Activated naive CD4-positive, alpha-beta T cell treated with anti-CD3 and anti-CD28 coated beads, Interleukin-2, amount 50 U/mL, for 24 hours (primary cell): ENCODE measurements at regions not wholly inside any gene's neighbourhood (a gene's known extent, or its start where the extent isn't known, plus 50 kb on each side); places are given as distances from the start of the nearest gene placed in this dataset.

ENCODE experiments used
- H3K27ac Mint-ChIP-seq: one replicate; pipeline ENCODE4 v1.8.0; 2021; ENCODE audit warnings: mild to moderate bottlenecking, mixed read lengths
- H3K27me3 Mint-ChIP-seq: one replicate; pipeline ENCODE4 v1.8.0; 2021; ENCODE audit warnings: mixed read lengths
- H3K36me3 Mint-ChIP-seq: one replicate; pipeline ENCODE4 v1.8.0; 2021; ENCODE audit warnings: mixed read lengths
- H3K4me1 Mint-ChIP-seq: one replicate; pipeline ENCODE4 v1.8.0; 2021; ENCODE audit warnings: mixed read lengths
- H3K4me3 Mint-ChIP-seq: one replicate; pipeline ENCODE4 v1.8.0; 2021; ENCODE audit warnings: mild to moderate bottlenecking, mixed read lengths
- H3K9me3 Mint-ChIP-seq: one replicate; pipeline ENCODE4 v1.8.0; 2021; ENCODE audit warnings: mixed read lengths

DNA sequence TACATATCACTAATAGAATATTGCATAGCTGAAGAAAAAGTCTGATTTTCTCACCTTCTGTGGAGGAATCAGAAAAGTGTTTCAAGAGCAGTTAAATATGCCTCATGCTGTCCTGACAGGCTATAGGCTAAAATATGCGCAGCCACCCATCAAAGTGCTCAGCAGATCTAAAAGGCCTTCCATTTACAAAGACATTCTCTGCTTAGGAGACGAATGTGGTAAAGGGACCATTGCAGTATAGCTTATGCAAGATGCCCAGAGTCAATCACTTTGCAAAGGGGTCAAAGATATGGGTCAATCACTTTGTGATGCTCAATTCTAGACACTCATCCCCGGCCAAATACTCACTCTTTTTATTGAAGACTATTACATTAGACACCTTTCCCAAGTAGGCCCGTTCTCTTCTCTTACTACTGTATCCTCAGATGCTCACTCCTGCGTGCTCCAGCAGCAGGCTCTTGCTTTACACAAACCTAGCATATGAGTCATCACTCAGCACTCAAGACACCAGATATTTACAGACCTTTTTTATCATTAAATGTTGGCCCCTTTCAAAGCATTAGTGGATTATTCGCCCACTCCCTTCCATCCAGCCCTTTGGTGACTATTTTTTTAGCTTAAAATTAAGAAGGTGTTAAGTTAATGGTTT lies 568.2 kb upstream of the CDH18 start:
- Mint-ChIP-seq H3K27ac (no peak overlapping the region), H3K9me3 (peaks cover 13% of the 10 kb centered on the region), H3K4me1 (no peaks in the 10 kb centered on the region), H3K4me3 (no peak overlapping the region), H3K36me3 (no peaks in the 10 kb centered on the region), H3K27me3 (no peaks in the 10 kb centered on the region)

GRCh38 chr5:20555034-20555433 lies 567.0 kb upstream of the CDH18 start:
- Mint-ChIP-seq H3K9me3 (peaks cover 13% of the 10 kb centered on the region), H3K4me1 (no peaks in the 10 kb centered on the region), H3K27me3 (no peaks in the 10 kb centered on the region), H3K27ac (no peak overlapping the region), H3K36me3 (no peaks in the 10 kb centered on the region), H3K4me3 (no peak overlapping the region)

DNA sequence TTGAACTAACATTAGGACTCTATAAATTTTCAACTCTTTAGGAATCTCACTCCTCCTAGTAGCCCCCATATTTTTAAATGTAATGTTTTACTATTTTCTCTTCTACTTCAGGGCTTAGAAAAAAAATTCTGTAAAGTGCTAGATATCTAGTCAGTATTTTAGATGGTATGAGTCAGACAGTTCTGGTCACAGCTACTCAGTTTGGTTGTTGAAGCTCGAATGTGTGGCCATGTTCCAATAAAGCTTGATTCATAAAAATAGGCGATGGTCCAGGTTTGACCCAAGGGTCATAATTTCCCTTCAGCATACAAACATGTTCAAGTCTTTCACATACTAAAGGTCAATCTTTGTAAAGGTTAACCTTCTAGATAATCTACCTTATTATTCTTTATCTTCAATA lies 566.0 kb upstream of the CDH18 start:
- Mint-ChIP-seq H3K27me3 (no peaks in the 10 kb centered on the region), H3K4me3 (no peak overlapping the region), H3K36me3 (no peaks in the 10 kb centered on the region), H3K9me3 (peaks cover 13% of the 10 kb centered on the region), H3K4me1 (no peaks in the 10 kb centered on the region), H3K27ac (no peak overlapping the region)

GRCh38 chr5:20537911-20538703 lies 550.1 kb upstream of the CDH18 start:
- Mint-ChIP-seq H3K36me3 (no peaks in the 10 kb centered on the region), H3K4me3 (no peak overlapping the region), H3K4me1 (no peaks in the 10 kb centered on the region), H3K27me3 (no peaks in the 10 kb centered on the region), H3K9me3 (no peaks in the 10 kb centered on the region), H3K27ac (no peak overlapping the region)

DNA sequence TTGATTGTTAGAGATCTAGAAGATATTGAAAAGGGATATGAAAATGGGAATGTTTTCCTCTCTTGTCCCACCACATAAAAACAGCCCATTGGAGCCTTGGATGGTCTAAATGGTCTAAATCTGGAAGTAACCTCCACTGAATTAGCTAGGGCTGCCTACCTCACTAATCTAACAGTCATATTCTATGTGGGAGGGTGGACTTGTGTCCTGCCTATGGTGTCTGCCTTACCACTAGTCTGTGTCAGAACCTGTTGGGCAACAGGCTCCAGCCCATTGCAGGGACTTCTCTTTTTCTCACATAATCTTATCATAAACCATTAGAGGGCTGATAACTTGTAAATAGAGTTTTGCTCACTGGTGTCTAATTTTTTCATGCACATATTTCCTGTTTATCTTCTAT lies 548.8 kb upstream of the CDH18 start:
- no peak overlapping the region for H3K27ac Mint-ChIP-seq

DNA sequence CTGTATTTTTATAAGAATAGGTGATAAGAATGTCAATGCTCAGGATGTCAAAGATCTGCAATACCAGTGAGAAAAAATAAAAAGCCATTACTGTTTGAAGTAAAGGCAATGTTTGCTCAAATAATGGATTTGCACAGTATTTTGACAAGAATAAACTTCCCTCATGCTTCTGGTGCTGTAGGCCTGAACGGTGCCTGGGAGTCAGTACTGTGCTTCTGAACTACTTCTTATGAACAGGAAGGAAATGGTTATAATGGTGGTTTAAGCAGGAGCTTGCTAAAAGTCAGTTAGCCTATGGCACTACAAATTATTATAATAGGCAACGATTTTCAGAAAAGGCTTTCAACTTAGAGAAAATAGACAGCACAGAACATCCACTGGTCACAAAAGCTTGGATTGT lies 548.3 kb upstream of the CDH18 start:
- H3K27me3 Mint-ChIP-seq = no peaks in the 10 kb centered on the region
- H3K9me3 Mint-ChIP-seq = no peaks in the 10 kb centered on the region
- H3K4me1 Mint-ChIP-seq = no peaks in the 10 kb centered on the region
- H3K27ac Mint-ChIP-seq = no peak overlapping the region
- no peak overlapping the region for H3K4me3 Mint-ChIP-seq
- H3K36me3 Mint-ChIP-seq = no peaks in the 10 kb centered on the region

More for the DNA sequence above, 548.8 kb upstream of the CDH18 start:
- Mint-ChIP-seq H3K9me3 (no peaks in the 10 kb centered on the region), H3K4me1 (no peaks in the 10 kb centered on the region), H3K36me3 (no peaks in the 10 kb centered on the region), H3K4me3 (no peak overlapping the region), H3K27me3 (no peaks in the 10 kb centered on the region)

DNA sequence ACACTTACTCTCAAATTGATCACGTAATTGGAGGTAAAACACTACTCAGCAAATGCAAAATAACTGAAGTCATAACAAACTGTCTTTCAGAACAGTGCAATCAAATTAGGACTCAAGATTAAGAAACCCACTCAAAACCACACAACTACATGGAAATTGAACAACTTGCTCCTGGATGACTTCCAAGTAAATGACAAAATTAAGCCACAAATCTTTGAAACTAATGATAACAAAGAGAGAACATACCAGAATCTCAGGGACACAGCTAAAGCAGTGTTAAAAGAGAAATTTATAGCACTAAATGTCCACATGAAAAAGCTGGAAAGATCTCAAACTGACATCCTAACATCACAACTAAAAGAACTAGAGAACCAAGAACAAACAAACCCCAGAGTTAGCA lies 540.5 kb upstream of the CDH18 start:
- no peak overlapping the region for H3K4me3 Mint-ChIP-seq
- H3K9me3 Mint-ChIP-seq = peaks cover 27% of the 10 kb centered on the region
- H3K36me3 Mint-ChIP-seq = no peaks in the 10 kb centered on the region
- H3K4me1 Mint-ChIP-seq = no peaks in the 10 kb centered on the region
- H3K27ac Mint-ChIP-seq = no peak overlapping the region
- H3K27me3 Mint-ChIP-seq = no peaks in the 10 kb centered on the region

DNA sequence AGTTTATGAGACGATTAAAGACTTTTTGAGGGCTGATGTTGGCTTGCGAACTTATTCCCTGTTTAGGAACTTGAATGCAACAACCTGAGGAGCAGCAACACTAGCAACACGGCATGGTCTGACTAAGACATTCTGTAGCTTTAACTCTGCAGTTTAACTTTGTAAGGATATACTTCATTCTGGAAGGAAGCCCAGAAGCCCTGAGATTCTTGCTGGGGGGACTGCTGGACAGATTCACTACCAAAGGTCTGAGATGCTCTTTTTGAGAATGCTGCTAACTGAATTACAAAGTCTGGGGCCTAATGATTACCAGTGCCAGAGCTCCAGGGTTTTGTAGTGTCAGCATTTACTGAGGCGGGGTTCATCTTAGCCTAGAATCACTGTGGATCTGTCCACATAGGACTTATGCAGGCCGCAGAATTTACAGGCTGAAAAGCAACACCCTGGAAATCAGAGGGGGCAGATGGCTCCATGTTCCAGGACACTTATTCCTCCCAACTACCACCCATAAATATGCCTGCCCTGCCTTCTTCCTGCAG lies 537.1 kb upstream of the CDH18 start:
- Mint-ChIP-seq H3K9me3 (peaks cover 26% of the 10 kb centered on the region), H3K36me3 (no peaks in the 10 kb centered on the region), H3K27ac (no peak overlapping the region), H3K27me3 (no peaks in the 10 kb centered on the region), H3K4me1 (no peaks in the 10 kb centered on the region), H3K4me3 (no peak overlapping the region)

GRCh38 chr5:20522905-20523482 lies 535.0 kb upstream of the CDH18 start:
- no peaks in the 10 kb centered on the region for H3K4me1 Mint-ChIP-seq
- no peaks in the 10 kb centered on the region for H3K36me3 Mint-ChIP-seq
- no peak overlapping the region for H3K27ac Mint-ChIP-seq
- H3K4me3 Mint-ChIP-seq = no peak overlapping the region
- H3K27me3 Mint-ChIP-seq = no peaks in the 10 kb centered on the region
- H3K9me3 Mint-ChIP-seq = peaks cover 12% of the 10 kb centered on the region

GRCh38 chr5:20515606-20516005 lies 527.6 kb upstream of the CDH18 start:
- Mint-ChIP-seq H3K4me3 (no peak overlapping the region), H3K27me3 (no peaks in the 10 kb centered on the region), H3K9me3 (peaks cover 3% of the 10 kb centered on the region), H3K4me1 (no peaks in the 10 kb centered on the region), H3K27ac (no peak overlapping the region), H3K36me3 (no peaks in the 10 kb centered on the region)

DNA sequence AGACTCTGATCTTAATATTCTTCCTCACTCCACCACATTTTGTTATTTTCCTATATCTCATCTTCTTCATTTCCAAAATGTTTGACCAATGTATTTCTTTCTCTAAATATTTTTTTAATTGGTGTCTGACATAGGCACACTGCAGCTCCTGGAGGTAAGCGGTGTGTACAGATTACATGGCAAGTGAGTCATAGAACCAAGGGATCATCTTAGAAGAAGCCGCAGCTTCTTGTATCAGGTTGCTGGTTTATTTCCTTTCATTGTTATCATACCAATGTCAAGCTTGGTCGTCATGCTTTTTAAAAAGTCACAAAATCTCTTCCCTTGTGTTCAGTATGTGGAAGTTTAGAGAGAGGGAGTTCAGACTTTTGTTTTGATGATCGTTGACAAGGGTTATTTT lies 526.1 kb upstream of the CDH18 start:
- no peaks in the 10 kb centered on the region for H3K27me3 Mint-ChIP-seq
- peaks cover 7% of the 10 kb centered on the region for H3K9me3 Mint-ChIP-seq
- no peaks in the 10 kb centered on the region for H3K36me3 Mint-ChIP-seq
- H3K4me1 Mint-ChIP-seq = no peaks in the 10 kb centered on the region
- H3K4me3 Mint-ChIP-seq = no peak overlapping the region
- no peak overlapping the region for H3K27ac Mint-ChIP-seq

- no peaks in the 10 kb centered on the region for H3K4me1 Mint-ChIP-seq
- no peak overlapping the region for H3K4me3 Mint-ChIP-seq
- H3K27me3 Mint-ChIP-seq = no peaks in the 10 kb centered on the region
- no peak overlapping the region for H3K27ac Mint-ChIP-seq
- no peaks in the 10 kb centered on the region for H3K36me3 Mint-ChIP-seq
- peaks cover 14% of the 10 kb centered on the region for H3K9me3 Mint-ChIP-seq
Measured at GRCh38 chr5:20500546-20500945, 512.5 kb upstream of the CDH18 start.

- Mint-ChIP-seq H3K36me3 (no peaks in the 10 kb centered on the region), H3K4me1 (no peaks in the 10 kb centered on the region), H3K27me3 (no peaks in the 10 kb centered on the region), H3K9me3 (peaks cover 14% of the 10 kb centered on the region), H3K27ac (no peak overlapping the region), H3K4me3 (no peak overlapping the region)
Measured at GRCh38 chr5:20498926-20499325, 510.9 kb upstream of the CDH18 start.

- H3K4me1 Mint-ChIP-seq = no peaks in the 10 kb centered on the region
- H3K27ac Mint-ChIP-seq = no peak overlapping the region
- H3K27me3 Mint-ChIP-seq = no peaks in the 10 kb centered on the region
- peaks cover 14% of the 10 kb centered on the region for H3K9me3 Mint-ChIP-seq
- H3K4me3 Mint-ChIP-seq = no peak overlapping the region
- H3K36me3 Mint-ChIP-seq = no peaks in the 10 kb centered on the region
Measured at GRCh38 chr5:20498102-20498501, 510.1 kb upstream of the CDH18 start.

DNA sequence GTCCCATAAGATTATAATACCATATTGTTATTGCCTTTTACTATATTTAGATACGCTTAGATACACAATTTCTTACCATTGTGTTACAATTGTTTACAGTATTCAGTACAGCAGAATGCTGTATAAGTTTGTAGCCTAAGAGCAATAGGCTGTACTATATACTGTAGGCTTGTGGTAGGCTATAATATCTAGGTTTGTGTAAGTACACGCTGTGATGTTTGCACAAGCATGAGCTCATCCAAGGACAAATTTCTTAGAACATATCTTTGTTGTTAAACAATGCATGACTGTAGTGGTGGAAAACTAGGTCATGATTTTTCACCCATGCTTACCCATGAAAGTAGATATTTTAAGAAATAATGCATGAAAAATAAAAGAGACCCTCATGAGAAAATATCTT lies 509.4 kb upstream of the CDH18 start:
- H3K27me3 Mint-ChIP-seq = no peaks in the 10 kb centered on the region
- H3K4me3 Mint-ChIP-seq = no peak overlapping the region
- H3K4me1 Mint-ChIP-seq = no peaks in the 10 kb centered on the region
- no peak overlapping the region for H3K27ac Mint-ChIP-seq
- H3K9me3 Mint-ChIP-seq = peaks cover 14% of the 10 kb centered on the region
- no peaks in the 10 kb centered on the region for H3K36me3 Mint-ChIP-seq

DNA sequence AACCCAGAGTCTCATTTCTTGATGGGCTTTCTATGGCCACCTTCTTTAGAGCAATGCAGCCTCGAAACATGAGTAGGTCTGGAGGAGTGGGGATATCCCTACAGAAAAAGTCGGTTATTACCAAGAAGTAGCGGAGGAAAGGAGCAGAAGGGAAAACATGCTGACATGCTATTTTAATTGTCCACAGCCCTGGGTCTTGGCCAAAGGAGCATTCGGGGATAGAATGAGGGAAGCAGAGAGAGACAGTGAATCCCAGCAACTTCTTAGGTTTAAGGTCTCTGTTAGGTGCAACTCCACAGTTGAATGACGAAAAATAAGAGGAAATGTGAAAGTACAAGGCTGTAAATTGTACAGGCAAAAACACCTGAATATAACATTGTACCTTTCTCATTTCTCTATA lies 506.7 kb upstream of the CDH18 start:
- Mint-ChIP-seq H3K4me1 (no peaks in the 10 kb centered on the region), H3K4me3 (no peak overlapping the region), H3K36me3 (no peaks in the 10 kb centered on the region), H3K9me3 (peaks cover 10% of the 10 kb centered on the region), H3K27me3 (no peaks in the 10 kb centered on the region), H3K27ac (no peak overlapping the region)
